Right ventricle myocardium inferior (tissue), 1 donor: ENCODE measurements at regions not wholly inside any gene's neighbourhood (a gene's known extent, or its start where the extent isn't known, plus 50 kb on each side); places are given as distances from the start of the nearest gene placed in this dataset.
"Not testable (repeated sequence)": the region's sequence is repeated elsewhere in the genome, so short reads cannot be mapped to it uniquely, and the experiment has no call there.

Experiments
- ATAC-seq: fragments of 200-7000 bp; cut with Tn5 transposase; one replicate; pipeline ENCODE4 v1.9.1; 2020; ENCODE audit warnings: mild to moderate bottlenecking, moderate library complexity
- DNase-seq: peaks from one replicate; pipeline ENCODE4 v3.0.0; 2021; ENCODE audit errors: missing footprints
- intact Hi-C: fragments of 100-400 bp; cut with DNase I; formaldehyde crosslinking; loops from one replicate; pipeline ENCODE4 v1.11.0; 2022
- donor health status: DM: no; HTN: yes; CAD: no; lungs with severe emphysema.

- DNase-seq = no peak
- ATAC-seq = no peak
- intact Hi-C loops = no loop called here
Observed at GRCh38 chr4:179124957-179125356, 1682.7 kb upstream of the AGA start.

- no peak for ATAC-seq
- DNase-seq = no peak
- intact Hi-C loops = no loop called here
Observed at GRCh38 chr4:179125870-179126269, 1683.6 kb upstream of the AGA start.

GRCh38 chr4:179128299-179128698 lies 1686.1 kb upstream of the AGA start:
- no peak for ATAC-seq
- no peak for DNase-seq
- intact Hi-C loops = loop anchor here (1.0 kb wide), 1 partner anchor 13 kb away; no protein-coding TSS in a partner anchor

GRCh38 chr4:179130122-179130714 lies 1688.0 kb upstream of the AGA start:
- no peak for DNase-seq
- intact Hi-C loops = loop anchor here (10.0 kb wide), 1 partner anchor 1955 kb away; no protein-coding TSS in a partner anchor
- no peak for ATAC-seq

GRCh38 chr4:179145746-179146525 lies 1703.7 kb upstream of the AGA start:
- ATAC-seq (no peak), DNase-seq (no peak)
- intact Hi-C loops = no loop called here

GRCh38 chr4:179151770-179152169 lies 1709.5 kb upstream of the AGA start:
- intact Hi-C loops = no loop called here
- no peak for ATAC-seq
- DNase-seq = no peak

GRCh38 chr4:179163147-179163546 lies 1720.9 kb upstream of the AGA start:
- intact Hi-C loops = no loop called here
- DNase-seq = no peak
- ATAC-seq = no peak

GRCh38 chr4:179164267-179164999 lies 1722.2 kb upstream of the AGA start:
- no peak for ATAC-seq
- intact Hi-C loops = no loop called here
- no peak for DNase-seq

DNA sequence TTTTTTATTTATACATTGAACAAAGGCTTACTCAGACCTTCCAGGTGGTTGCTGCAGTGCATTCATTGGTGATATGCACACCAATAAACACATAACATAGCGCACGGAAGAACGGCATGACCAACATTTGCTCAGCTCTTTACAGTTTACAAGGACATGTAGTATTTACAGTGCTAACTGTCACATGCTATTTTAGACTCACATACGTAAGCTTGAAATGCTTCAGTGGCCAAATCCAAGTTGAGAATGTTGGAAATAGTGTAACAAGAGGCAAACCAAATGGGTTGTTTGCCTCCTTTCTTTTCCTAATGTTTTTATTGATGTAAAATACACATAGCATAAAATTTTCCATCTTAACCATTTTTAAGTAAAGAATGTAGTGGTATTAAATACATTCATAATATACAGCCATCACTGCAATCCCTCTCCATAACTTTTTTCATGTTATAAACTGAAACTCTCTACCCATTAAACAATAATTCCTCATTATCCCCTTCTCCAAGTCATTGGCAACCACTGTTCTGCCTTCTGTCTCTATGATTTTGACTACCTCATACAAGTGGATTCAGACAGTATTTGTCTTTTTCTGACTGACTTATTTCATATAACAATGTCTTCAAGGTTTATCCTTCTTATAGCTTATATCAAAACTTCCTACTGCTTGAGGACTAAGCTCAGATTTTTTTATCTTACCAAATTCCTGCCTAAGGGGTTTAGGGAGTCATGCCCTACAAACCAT lies 1722.9 kb upstream of the AGA start:
- intact Hi-C loops = no loop called here
- ATAC-seq (no peak), DNase-seq (no peak)

- intact Hi-C loops = no loop called here
- ATAC-seq (no peak), DNase-seq (no peak)
Observed at GRCh38 chr4:179165862-179166261, 1723.6 kb upstream of the AGA start.

DNA sequence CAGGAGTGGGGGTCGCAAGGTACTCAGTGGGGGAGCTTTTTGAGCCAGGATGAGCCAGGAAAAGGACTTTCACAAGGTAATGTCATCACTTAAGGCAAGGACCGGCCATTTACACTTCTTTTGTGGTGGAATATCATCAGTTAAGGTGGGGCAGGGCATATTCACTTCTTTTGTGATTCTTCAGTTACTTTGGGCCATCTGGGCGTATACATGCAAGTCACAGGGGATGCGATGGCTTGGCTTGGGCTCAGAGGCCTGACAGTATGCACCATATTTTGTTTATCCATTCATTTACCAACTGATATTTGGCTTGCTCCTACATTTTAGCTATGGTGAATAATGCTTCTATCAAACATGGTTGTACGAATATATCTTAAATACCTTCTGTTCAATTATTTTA lies 1728.1 kb upstream of the AGA start:
- intact Hi-C loops, ATAC-seq, DNase-seq: not testable (repeated sequence)

- ATAC-seq (no peak), DNase-seq (no peak)
- intact Hi-C loops = no loop called here
Observed at GRCh38 chr4:179182741-179183140, 1740.5 kb upstream of the AGA start.

GRCh38 chr4:179195887-179196286 lies 1753.7 kb upstream of the AGA start:
- intact Hi-C loops = no loop called here
- no peak for DNase-seq
- no peak for ATAC-seq

DNA sequence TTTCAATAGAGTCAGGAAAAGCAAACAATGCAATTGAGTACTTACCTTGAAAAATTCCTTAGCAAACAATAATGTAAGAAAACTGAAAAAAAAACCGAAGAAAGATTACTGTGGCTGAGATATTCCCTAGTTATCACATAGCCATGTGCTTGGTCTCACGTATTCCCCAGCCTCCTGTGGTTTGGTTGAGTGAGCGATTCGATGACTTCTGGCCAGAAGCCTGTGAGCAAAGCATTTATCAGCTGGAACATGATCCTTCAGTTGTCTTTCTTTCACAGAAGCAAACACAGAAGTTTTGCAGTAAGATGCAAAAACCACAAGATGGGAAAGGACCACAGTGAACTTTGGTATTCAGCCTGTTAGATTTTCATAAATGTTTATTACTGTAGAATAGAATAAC lies 1754.3 kb upstream of the AGA start:
- DNase-seq (no peak), ATAC-seq (no peak)
- intact Hi-C loops = no loop called here

DNA sequence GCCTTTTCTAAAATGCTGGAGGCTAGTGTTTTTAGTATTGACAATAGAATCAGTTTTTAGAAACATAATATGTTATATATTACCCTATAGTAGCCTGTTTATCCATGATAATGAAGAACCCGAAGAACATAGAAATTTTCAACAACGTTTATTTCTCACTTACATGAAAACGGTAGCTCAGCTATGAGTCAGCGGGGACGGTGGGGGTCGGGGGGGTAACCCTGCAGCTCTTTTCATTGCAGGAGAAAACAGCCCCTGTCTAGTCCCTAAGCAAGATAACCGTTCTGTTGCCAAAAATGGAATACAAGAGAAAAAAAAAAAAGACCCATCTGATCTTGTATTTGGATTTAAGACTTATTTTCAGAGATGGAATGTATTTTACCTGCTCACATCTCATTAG lies 1758.4 kb upstream of the AGA start:
- no peak for DNase-seq
- intact Hi-C loops = no loop called here
- ATAC-seq = no peak

DNA sequence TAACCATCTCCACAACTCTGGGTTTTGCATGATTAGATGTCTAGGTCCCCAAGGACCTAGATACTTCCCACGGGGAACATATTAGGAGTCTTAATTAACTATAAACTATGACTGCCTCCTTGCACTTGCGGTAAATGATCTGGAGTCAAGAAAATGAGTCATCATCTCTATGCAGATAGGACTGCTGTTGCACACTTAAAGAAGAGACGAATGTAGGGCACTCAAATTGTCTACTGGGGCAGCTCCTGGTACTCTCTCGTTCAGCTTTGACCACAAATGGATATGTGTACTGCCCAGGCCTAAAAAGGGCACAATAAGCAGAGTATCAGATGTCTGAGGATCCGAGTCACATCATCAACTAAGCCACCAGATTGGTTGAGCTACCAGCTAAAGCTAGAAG lies 1783.4 kb upstream of the AGA start:
- ATAC-seq (no peak), DNase-seq (no peak)
- intact Hi-C loops = no loop called here

DNA sequence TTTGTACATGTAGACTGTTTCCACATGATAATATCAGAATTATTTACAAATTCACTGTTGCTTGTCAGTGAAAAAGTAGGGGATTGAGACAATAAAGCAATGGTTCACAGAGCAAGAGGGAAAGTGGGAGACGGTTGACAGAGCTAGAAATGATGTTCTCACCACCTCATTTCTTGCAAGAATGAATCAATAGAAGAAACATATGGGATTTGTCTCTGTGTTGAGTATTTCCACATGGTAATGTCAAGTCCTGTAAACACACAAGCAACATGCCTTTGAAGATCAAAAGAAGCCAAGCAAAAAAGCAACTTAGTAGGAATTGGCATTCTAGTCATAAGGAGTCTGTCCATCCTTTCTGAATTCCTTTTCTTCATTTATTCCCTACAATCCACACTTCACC lies 1806.6 kb upstream of the AGA start:
- ATAC-seq (no peak), DNase-seq (no peak)
- intact Hi-C loops = no loop called here

GRCh38 chr4:179268791-179269190 lies 1826.6 kb upstream of the AGA start:
- no peak for ATAC-seq
- intact Hi-C loops = no loop called here

DNA sequence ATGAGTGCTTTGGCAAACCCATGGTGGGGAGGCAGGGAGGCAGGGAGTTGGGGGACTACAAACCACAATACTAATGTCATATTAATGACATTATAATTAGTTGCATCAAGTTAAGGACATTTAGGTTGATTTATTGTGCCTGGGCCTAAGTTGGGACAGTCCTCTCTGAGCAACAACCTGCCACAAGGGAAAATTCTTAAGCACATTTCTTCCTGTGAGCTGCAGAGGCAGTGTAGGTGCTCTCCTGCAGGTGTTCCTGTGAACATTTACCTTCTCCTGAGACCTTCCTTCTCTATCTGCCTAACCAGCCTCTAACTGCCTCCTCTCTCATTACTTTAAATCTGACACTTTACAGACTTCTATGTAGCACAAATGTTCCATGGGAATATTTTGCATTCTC lies 1830.0 kb upstream of the AGA start:
- ATAC-seq (no peak), DNase-seq (no peak)
- intact Hi-C loops = no loop called here

More at GRCh38 chr4:179268791-179269190, 1826.6 kb upstream of the AGA start:
- no peak for DNase-seq
